HG03103 (cell line): ENCODE measurements at regions not wholly inside any gene's neighbourhood (a gene's known extent, or its start where the extent isn't known, plus 50 kb on each side); places are given as distances from the start of the nearest gene placed in this dataset.
"Not testable (repeated sequence)": the region's sequence is repeated elsewhere in the genome, so short reads cannot be mapped to it uniquely, and the experiment has no call there.

ENCODE experiments used
- ATAC-seq: cut with Tn5 transposase; IDR thresholded peaks from one replicate; pipeline ENCODE4 v1.9.1; 2021; ENCODE audit warnings: low read depth; ENCODE audit not compliant: unreplicated experiment

DNA sequence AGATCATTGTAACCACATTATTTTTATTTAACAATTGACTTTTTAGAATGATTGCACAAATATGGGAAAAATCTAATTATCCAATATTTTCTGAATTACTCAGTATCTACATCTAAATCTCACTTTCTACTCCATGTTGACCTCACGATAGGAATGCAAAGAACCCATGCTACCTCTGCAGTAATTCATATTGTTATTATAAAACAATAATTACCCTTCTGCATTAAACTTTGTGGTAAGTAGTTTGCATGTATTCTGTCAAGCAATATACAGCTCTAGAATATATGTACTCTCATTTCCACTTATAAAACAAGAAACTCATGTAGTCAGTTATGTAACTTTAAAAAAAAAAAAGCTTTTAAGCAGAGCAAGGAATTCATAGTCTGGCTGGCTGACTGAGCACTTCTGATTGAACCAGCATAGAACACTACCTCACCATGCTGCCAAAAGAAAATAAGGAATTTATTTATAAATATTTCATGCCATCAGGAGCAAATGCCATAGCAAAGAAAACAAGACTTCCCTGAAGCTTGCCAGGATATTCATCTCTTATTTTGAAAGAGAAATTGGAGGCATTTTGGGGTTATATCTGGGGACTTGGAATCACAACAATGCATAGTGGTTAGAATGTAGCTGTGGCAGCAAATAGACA is 895.7 kb downstream of the XPNPEP1 start:
- no peak for ATAC-seq

- ATAC-seq, result no peak
These were observed 898.1 kb downstream of the XPNPEP1 start for GRCh38 chr10:109025172-109025571.

DNA sequence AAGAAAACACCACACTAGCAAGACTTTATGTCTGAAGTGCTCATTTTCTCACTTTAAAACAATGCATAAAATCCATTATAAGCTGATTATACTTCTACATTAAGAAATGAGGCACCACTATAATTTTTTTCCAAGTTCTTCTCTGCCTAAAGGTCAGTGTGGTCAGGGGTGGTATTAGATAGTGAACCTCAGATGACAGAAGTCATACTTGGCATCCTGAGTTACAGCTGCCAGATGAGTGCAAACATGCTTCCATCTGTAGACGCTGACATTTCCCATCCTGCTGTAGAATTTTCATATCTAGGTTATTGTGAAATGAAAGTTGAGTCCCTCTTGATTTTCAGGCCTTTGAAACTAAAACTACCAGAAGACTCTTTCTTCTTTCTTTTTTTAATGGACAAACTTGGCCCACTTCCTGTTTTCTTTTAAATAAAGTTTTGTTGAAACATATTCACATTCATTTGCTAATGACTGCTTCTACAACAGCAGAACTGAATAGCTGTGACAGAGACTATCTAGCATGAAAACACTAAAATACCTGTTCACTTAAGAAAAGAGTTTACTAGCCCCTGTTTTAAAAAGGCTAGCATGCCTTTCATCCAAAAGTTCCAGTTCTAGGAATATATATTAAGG is 900.8 kb downstream of the XPNPEP1 start:
- ATAC-seq, result no peak

- no peak for ATAC-seq
These were observed 904.3 kb downstream of the XPNPEP1 start for GRCh38 chr10:109019001-109019424.

GRCh38 chr10:109007514-109007913 is 915.8 kb downstream of the XPNPEP1 start:
- ATAC-seq, result no peak

DNA sequence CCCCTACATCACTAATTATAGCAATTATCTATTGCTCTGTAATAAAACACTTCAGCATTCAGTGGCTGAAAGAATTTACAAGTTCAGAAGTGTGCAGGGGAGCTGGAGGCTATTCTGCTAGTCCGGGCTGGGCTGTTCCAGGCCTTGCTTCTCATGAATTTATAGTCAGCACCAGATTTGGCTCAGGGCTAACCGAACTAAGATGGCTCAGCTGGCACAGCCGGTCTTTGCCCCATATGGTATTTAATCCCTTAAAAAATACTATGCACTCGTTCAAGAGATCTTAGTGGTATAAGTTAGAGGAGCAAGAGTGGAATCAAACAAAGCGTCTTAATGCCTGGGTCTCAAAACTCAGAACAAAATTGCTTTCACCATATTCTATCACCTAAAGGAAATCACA is 932.9 kb downstream of the XPNPEP1 start:
- no peak for ATAC-seq

DNA sequence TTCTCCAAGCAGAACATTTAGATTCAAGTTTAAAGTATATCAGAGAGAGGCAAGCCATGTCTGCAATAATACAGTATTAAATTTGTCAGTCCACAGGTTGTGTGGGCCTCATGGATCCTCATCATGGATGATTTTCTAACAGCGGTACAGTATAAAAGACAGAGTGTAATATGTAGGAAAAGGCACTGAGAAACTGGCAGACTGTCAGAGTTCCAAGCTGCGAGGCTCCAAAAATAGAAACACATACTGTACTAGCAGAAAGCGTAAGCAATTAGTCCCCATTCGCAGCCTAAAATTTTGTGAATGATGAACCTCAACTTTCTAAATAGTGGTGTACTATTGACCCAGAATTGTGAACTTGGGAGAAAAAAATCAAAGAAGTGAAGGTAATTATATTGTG is 933.3 kb downstream of the XPNPEP1 start:
- no peak for ATAC-seq

GRCh38 chr10:108982159-108982558 is 941.2 kb downstream of the XPNPEP1 start:
- no peak for ATAC-seq

GRCh38 chr10:108980869-108981268 is 942.4 kb downstream of the XPNPEP1 start:
- no peak for ATAC-seq

DNA sequence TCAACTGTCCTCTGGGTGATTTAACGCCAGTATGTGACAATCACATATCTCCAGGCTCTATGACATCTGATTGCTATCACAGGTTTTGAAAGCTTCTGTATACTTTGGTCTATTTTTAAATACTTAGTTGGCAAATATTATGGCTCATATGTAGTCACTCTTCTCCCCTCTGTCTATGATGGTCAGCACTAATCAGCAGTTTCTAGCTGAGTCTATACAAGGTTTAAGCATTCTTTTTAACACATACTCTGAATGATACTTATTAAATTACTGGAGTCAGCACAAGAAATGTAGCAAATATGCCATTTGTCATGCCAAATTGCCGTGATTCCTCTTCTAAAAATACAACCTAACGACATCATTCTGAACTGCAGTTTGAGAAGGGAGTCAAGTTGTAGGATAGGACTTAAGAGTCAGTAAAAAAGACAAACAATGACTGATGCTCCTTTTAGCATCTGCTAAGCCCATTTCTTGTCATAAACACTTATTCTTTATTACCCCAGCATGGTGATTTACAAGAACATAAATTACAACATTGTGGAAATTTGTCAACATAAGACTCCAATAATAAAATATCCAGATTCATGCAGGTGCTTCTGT is 947.8 kb downstream of the XPNPEP1 start:
- no peak for ATAC-seq

DNA sequence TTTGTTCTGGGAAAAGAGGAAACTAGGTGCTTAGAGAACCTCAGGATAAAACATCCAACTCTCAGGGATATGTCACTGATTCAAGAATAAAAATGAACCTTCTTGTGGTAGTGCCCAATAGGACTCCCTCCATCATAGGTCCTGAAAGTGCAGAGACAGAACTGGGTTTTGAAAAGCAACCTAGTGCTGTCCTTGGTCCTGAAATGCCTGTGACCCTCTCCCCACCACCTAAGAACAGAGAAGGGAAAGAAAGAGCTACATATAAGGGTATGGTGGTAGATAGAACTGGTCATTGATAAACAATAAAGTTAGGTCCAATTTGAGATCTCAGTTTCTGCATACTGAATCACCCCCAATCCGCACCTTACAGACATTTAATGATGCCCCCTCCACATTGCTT is 953.3 kb downstream of the XPNPEP1 start:
- no peak for ATAC-seq

GRCh38 chr10:108966411-108966810 is 956.9 kb downstream of the XPNPEP1 start:
- ATAC-seq, result no peak

GRCh38 chr10:108966005-108966404 is 957.3 kb downstream of the XPNPEP1 start:
- ATAC-seq, result no peak

GRCh38 chr10:108962172-108962571 is 961.1 kb downstream of the XPNPEP1 start:
- no peak for ATAC-seq

DNA sequence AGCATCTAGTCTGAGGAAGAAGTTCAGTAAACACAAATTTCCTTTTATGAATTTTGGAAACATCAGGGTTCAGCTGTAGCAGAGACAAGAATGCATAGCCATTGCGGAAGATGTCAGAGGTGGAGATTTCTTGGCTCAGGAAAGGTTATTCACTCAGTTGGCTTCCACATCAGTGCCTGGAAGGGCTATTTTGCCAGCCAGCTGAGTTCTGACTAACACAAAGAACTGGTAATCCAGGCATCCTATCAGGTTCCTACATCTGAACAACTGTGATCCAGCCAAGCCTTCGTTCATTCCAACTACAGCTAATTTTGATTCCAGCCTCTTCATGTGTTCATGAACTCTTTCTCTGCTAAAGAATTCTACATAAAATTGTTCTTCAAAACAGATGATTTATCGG is 965.6 kb downstream of the XPNPEP1 start:
- ATAC-seq, result no peak

- no peak for ATAC-seq
These were observed 967.2 kb downstream of the XPNPEP1 start for GRCh38 chr10:108956149-108956548.

- ATAC-seq, result not testable (repeated sequence)
These were observed 1003.3 kb downstream of the XPNPEP1 start for GRCh38 chr10:108920029-108920428.

DNA sequence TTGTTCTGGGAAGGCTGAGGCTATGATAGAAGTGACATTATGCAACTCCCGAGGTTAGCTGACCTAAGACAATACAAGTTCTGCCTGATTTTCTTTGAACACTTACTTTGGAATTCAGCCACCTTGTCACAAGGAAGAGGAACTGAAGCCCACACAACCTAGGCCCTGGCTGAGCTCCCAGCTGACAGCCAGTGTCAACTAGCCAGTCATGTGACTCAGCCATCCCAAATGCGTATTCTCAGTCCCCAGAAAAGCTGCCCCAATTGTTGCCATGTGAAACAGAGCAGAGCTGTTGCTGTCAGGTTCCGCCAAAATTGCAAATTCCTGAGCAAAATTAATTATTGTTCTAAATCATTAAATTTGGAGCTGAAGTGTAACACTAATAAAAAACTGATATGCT is 1010.0 kb downstream of the XPNPEP1 start:
- no peak for ATAC-seq

DNA sequence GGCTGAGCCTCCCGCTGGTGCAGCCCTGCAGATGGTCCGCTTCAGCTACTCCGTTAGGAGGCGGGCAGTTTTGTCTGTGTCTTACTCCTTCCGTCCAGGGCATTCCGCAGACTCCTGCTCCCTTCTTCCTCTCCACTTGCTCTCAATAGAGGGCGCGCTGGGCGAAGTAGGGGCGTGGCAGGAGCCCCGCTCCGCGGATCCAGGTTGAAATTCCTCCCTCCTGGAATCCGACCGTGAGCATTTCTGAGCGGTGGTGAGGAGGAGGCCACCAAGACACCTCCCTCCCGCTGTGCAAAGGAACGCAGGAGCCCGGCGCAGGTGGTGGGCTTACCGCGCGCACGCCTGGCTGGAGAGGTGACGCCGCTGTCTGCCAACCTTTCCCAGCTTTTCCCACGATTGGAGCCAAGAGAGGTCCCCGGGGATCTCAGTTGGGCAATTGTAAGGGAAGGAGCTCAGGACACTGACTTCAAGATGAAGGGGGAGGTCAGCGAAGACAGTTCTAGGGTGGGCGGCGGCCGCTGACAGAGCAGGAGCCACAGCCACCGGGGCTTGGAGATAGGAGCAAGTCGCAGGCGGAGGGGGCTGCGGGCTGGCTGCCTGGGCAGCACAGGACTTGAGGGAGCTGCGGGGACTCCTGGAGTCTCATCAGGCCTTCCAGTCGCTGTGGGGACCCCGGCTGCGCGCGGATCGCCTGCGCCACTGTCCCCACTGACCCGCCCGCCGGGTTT is 1011.3 kb downstream of the XPNPEP1 start:
- peak; percentile 84 for ATAC-seq

GRCh38 chr10:108908096-108908495 is 1015.2 kb downstream of the XPNPEP1 start:
- ATAC-seq, result no peak

- no peak for ATAC-seq
These were observed 1017.5 kb downstream of the XPNPEP1 start for GRCh38 chr10:108905821-108906220.
